H1 (cell line): ENCODE measurements at regions not wholly inside any gene's neighbourhood (a gene's known extent, or its start where the extent isn't known, plus 50 kb on each side); places are given as distances from the start of the nearest gene placed in this dataset.

Experiments
- CTCF ChIA-PET: fragments of 300-600 bp; sonication (Branson Sonifier 250); formaldehyde crosslinking; loops from one replicate; lab custom pipeline; 2021; ENCODE audit not compliant: partially characterized antibody; lab: Charles Lee
- POLR2A ChIA-PET: fragments of 300-600 bp; sonication (Branson Sonifier 250); formaldehyde crosslinking; loops from one replicate; lab custom pipeline; 2021; ENCODE audit warnings: inconsistent platforms; ENCODE audit not compliant: partially characterized antibody; lab: Charles Lee
- DNase-seq, 2 experiments: peaks; one replicate each; pipeline versions ENCODE4 v3.0.0 to v3.0.0-alpha.2; 2010 to 2022; ENCODE audit warnings: low spot score in 2 of 2, low read depth in 1 of 2, mixed read lengths in 1 of 2
- FAIRE-seq: peaks from 2 replicates; lab custom pipeline; 2011; peaks lifted over from hg19 to GRCh38; lab: Jason Lieb, UNC
- H2AFZ ChIP-seq: 2 replicates; pipeline ENCODE4 v1.8.1; 2012; ENCODE audit warnings: low read length, inconsistent platforms
- H2AK5ac ChIP-seq: 2 replicates; pipeline ENCODE4 v1.6.1; 2013; ENCODE audit warnings: low read depth, low read length
- H2BK120ac ChIP-seq: replicated peaks from 2 replicates; pipeline ENCODE3; 2013; ENCODE audit warnings: low read depth, low read length, inconsistent platforms
- H2BK12ac ChIP-seq: 2 replicates; pipeline ENCODE4 v1.6.1; 2013; ENCODE audit warnings: low read depth, low read length
- H2BK15ac ChIP-seq: 2 replicates; pipeline ENCODE4 v1.6.1; 2013; ENCODE audit warnings: low read length
- H2BK20ac ChIP-seq: 2 replicates; pipeline ENCODE4 v1.6.1; 2013; ENCODE audit warnings: low read length
- H2BK5ac ChIP-seq: 2 replicates; pipeline ENCODE4 v1.6.1; 2013; ENCODE audit warnings: low read depth, low read length
- H3K14ac ChIP-seq: 2 replicates; pipeline ENCODE4 v1.6.1; 2013; ENCODE audit warnings: inconsistent platforms; ENCODE audit not compliant: insufficient read length
- H3K18ac ChIP-seq: 2 replicates; pipeline ENCODE4 v1.6.1; 2013; ENCODE audit warnings: low read length; ENCODE audit errors: extremely low read depth
- H3K23ac ChIP-seq: 2 replicates; pipeline ENCODE4 v1.6.1; 2013; ENCODE audit warnings: inconsistent platforms; ENCODE audit not compliant: insufficient read length
- H3K23me2 ChIP-seq: 2 replicates; pipeline ENCODE4 v1.6.1; 2013; ENCODE audit warnings: low read depth, low read length
- H3K27ac ChIP-seq: 2 replicates; pipeline ENCODE4 v1.6.1; 2011; ENCODE audit warnings: low read depth, low read length, inconsistent platforms
- H3K27me3 ChIP-seq, 4 experiments: replicated peaks in 1 of 4; 1 replicate in 1 of 4; 2 replicates in 3 of 4; pipeline versions ENCODE4 v1.6.1 to v1.8.1; 2011 to 2013; ENCODE audit warnings: low read length in 3 of 4, mild to moderate bottlenecking in 3 of 4, inconsistent platforms in 2 of 4, mixed read lengths in 2 of 4, moderate library complexity in 1 of 4; ENCODE audit not compliant: control insufficient read depth in 3 of 4, insufficient read depth in 3 of 4; ENCODE audit errors: extremely low read depth in 1 of 4
- H3K36me3 ChIP-seq, 4 experiments: 2 replicates each; pipeline versions ENCODE4 v1.6.1 to v1.8.1; 2011 to 2013; ENCODE audit warnings: mild to moderate bottlenecking in 4 of 4, low read length in 3 of 4, moderate library complexity in 2 of 4, control low read depth in 1 of 4, inconsistent platforms in 1 of 4; ENCODE audit not compliant: insufficient read depth in 4 of 4, control insufficient read depth in 2 of 4
- H3K4ac ChIP-seq: replicated peaks from 2 replicates; pipeline ENCODE3; 2013; ENCODE audit warnings: low read length, low read depth, mixed read lengths, inconsistent platforms; ENCODE audit not compliant: insufficient read length
- H3K4me1 ChIP-seq, 4 experiments: replicated peaks in 1 of 4; 1 replicate in 1 of 4; 2 replicates in 3 of 4; pipeline versions ENCODE4 v1.6.1 to v1.8.1; 2011 to 2013; ENCODE audit warnings: low read length in 3 of 4, inconsistent platforms in 2 of 4, mixed read lengths in 1 of 4; ENCODE audit not compliant: insufficient read depth in 4 of 4, control insufficient read depth in 3 of 4
- H3K4me2 ChIP-seq, 2 experiments: 2 replicates each; pipeline versions ENCODE4 v1.6.1 to v1.8.1; 2011 to 2013; ENCODE audit warnings: low read depth in 2 of 2, low read length in 2 of 2, control low read depth in 1 of 2, inconsistent platforms in 1 of 2, mild to moderate bottlenecking in 1 of 2; ENCODE audit not compliant: insufficient read depth in 1 of 2
- H3K4me3 ChIP-seq, 4 experiments: fragments of 200-600, 300-600 bp in 1 of 4; sonication (generic), shearing (Covaris generic), sonication (Bioruptor Twin) in 1 of 4; 2 replicates each; pipeline versions ENCODE4 v1.5.1 to v1.8.1; 2011 to 2016; ENCODE audit warnings: low read length in 4 of 4, low read depth in 3 of 4, control low read depth in 2 of 4, inconsistent platforms in 2 of 4, mild to moderate bottlenecking in 2 of 4, mixed read lengths in 1 of 4, moderate library complexity in 1 of 4; ENCODE audit not compliant: insufficient read depth in 2 of 4; ENCODE audit errors: extremely low read depth in 1 of 4
- H3K56ac ChIP-seq: replicated peaks from 2 replicates; pipeline ENCODE3; 2013; ENCODE audit warnings: low read depth, mild to moderate bottlenecking, mixed read lengths, low read length, inconsistent platforms; ENCODE audit not compliant: insufficient read length
- H3K79me1 ChIP-seq: 2 replicates; pipeline ENCODE4 v1.6.1; 2013; ENCODE audit warnings: low read depth, low read length, control low read depth
- H3K79me2 ChIP-seq, 2 experiments: 2 replicates each; pipeline versions ENCODE4 v1.6.1 to v1.8.1; 2012 to 2013; ENCODE audit warnings: low read length in 2 of 2, mild to moderate bottlenecking in 2 of 2, inconsistent platforms in 1 of 2; ENCODE audit not compliant: insufficient read depth in 2 of 2, control insufficient read depth in 1 of 2
- H3K9ac ChIP-seq, 4 experiments: replicated peaks in 1 of 4; 1 replicate in 1 of 4; 2 replicates in 3 of 4; pipeline versions ENCODE4 v1.6.1 to v1.8.1; 2011 to 2013; ENCODE audit warnings: low read depth in 3 of 4, low read length in 3 of 4, control low read depth in 2 of 4, mild to moderate bottlenecking in 2 of 4, moderate library complexity in 2 of 4, inconsistent platforms in 1 of 4; ENCODE audit errors: extremely low read depth in 1 of 4
- H3K9me3 ChIP-seq, 2 experiments: 2 replicates each; pipeline versions ENCODE4 v1.6.1 to v1.8.1; 2012 to 2013; ENCODE audit warnings: mild to moderate bottlenecking in 2 of 2, moderate library complexity in 2 of 2, control low read depth in 1 of 2, inconsistent platforms in 1 of 2, low read depth in 1 of 2, low read length in 1 of 2, mixed read lengths in 1 of 2; ENCODE audit not compliant: insufficient read depth in 2 of 2
- H4K20me1 ChIP-seq, 2 experiments: replicated peaks in 1 of 2; 2 replicates each; pipeline versions ENCODE3 to v1.8.1; 2011 to 2013; ENCODE audit warnings: inconsistent platforms in 2 of 2, low read length in 2 of 2, mild to moderate bottlenecking in 1 of 2; ENCODE audit not compliant: insufficient read depth in 2 of 2, control insufficient read depth in 1 of 2
- H4K5ac ChIP-seq: 2 replicates; pipeline ENCODE4 v1.6.1; 2013; ENCODE audit warnings: low read length, low read depth, mixed read lengths, inconsistent platforms; ENCODE audit not compliant: insufficient read length
- H4K8ac ChIP-seq: 2 replicates; pipeline ENCODE4 v1.8.0; 2013; ENCODE audit warnings: mild to moderate bottlenecking, moderate library complexity, low read length, inconsistent platforms; ENCODE audit not compliant: insufficient read depth; ENCODE audit errors: extremely low read depth
- H4K91ac ChIP-seq: replicated peaks from 2 replicates; pipeline ENCODE3; 2013; ENCODE audit warnings: low read length, mixed read lengths, inconsistent platforms; ENCODE audit not compliant: insufficient read length
- CBX5 ChIP-seq: fragments of 300-800, 300-1000 bp; sonication (generic); IDR thresholded peaks from 2 replicates; pipeline ENCODE4 v1.7.1; 2016; ENCODE audit warnings: antibody characterized with exemption, low read length, low read depth
- CTBP2 ChIP-seq: IDR thresholded peaks from 2 replicates; pipeline ENCODE4 v1.7.0; 2011; ENCODE audit warnings: borderline replicate concordance, mild to moderate bottlenecking, moderate library complexity, mixed read lengths, low read length; ENCODE audit not compliant: insufficient read depth, insufficient read length
- EP300 ChIP-seq, 2 experiments: IDR thresholded peaks; 1 replicate in 1 of 2; 2 replicates in 1 of 2; pipeline ENCODE4 v1.6.1; 2011 to 2012; ENCODE audit warnings: low read depth in 2 of 2, low read length in 2 of 2, mild to moderate bottlenecking in 2 of 2, borderline replicate concordance in 1 of 2, inconsistent platforms in 1 of 2, moderate library complexity in 1 of 2
- EZH2 ChIP-seq: fragments of 200-600 bp; sonication (generic); IDR thresholded peaks from 2 replicates; pipeline ENCODE4 v1.7.1; 2012; ENCODE audit warnings: low read depth, mild to moderate bottlenecking, moderate library complexity, low read length, inconsistent platforms; ENCODE audit not compliant: severe bottlenecking
- GTF2F1 ChIP-seq: IDR thresholded peaks from 2 replicates; pipeline ENCODE4 v1.6.1; 2012; ENCODE audit warnings: low read depth, low read length, improper control_type of control experiment, borderline replicate concordance
- HDAC6 ChIP-seq: IDR thresholded peaks from one replicate; pipeline ENCODE4 v1.7.1; 2012; ENCODE audit warnings: low read depth, mild to moderate bottlenecking, inconsistent platforms, low read length, moderate library complexity
- JUN ChIP-seq: IDR thresholded peaks from 2 replicates; pipeline ENCODE4 v1.6.1; 2011; ENCODE audit warnings: low read depth, mild to moderate bottlenecking, improper control_type of control experiment, low read length
- POLR2AphosphoS5 ChIP-seq: IDR thresholded peaks from 2 replicates; pipeline ENCODE4 v1.6.1; 2011; ENCODE audit warnings: low read depth, low read length
- SUZ12 ChIP-seq: fragments of 200-600 bp; sonication (generic); IDR thresholded peaks from 2 replicates; pipeline ENCODE4 v1.6.1; 2012; ENCODE audit warnings: mild to moderate bottlenecking, inconsistent platforms, low read length, moderate library complexity, mixed read lengths
- WGBS, 2 experiments: shearing (Covaris generic) in 1 of 2; methylation state at CpG; one replicate each; pipeline versions ENCODE4 v1.1.6 to v1.1.7; 2013 to 2015; ENCODE audit warnings: low lambda C conversion rate in 2 of 2, mixed read lengths in 2 of 2, inconsistent platforms in 1 of 2, low coverage in 1 of 2, missing lambda C conversion rate in 1 of 2; ENCODE audit not compliant: insufficient replicate concordance in 2 of 2, insufficient coverage in 1 of 2, insufficient read length in 1 of 2; ENCODE audit errors: extremely low coverage in 1 of 2, missing lambda C conversion rate in 1 of 2; 5-methylcytosine and 5-hydroxymethylcytosine counted together
- TF ChIP-seq, protein P1 (sequence below): IDR thresholded peaks from 2 replicates; pipeline ENCODE4 v1.6.1; 2012; ENCODE audit warnings: low read length, inconsistent platforms

DNA sequence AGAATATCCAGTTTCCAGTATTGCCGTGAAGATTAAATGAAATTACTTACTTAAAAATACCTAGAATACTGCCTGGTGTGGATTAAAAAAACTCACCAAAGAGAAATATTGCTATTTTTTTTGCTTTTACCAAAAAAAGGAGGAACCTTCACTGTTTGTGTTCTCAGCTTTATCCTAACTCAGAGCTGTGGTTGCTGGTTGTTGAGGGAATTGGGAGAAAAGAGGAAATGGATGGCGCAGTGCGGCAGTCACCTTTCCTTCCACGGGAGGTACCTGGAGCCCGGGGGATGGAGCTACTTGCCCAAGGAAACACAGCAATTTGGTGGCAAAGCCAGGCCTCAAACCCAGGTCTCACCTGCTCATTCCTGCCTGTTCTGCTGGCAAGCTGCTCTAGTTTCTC, 270.3 kb downstream of the RPLP1 start:
- H2BK20ac ChIP-seq: no peak overlapping the region
- no peaks in the 10 kb centered on the region; a peak in 1 of 8 replicates for H3K36me3 ChIP-seq
- H3K9me3 ChIP-seq: no peaks in the 10 kb centered on the region
- POLR2A ChIA-PET: interaction anchor here (1.6 kb wide), 1 partner anchor 10 kb away, joined by 3 read pairs; no protein-coding TSS in a partner anchor
- no peak overlapping the region for H3K56ac ChIP-seq
- H3K4ac ChIP-seq: no peak overlapping the region
- CTCF ChIA-PET: interaction anchor here (0.6 to 8.3 kb wide), 26 partner anchors 8 to 765 kb away, joined by 3 to 39 read pairs (median 4); no protein-coding TSS in a partner anchor
- no peak overlapping the region for H4K5ac ChIP-seq
- H3K18ac ChIP-seq: no peak overlapping the region
- no peak overlapping the region for H3K4me2 ChIP-seq
- peaks cover 2 to 11% (median 7%) of the 10 kb centered on the region in 4 experiments for H3K4me1 ChIP-seq
- H3K27me3 ChIP-seq: no peaks in the 10 kb centered on the region
- peak overlapping the region; percentile 91 for H2AFZ ChIP-seq
- no peak overlapping the region for H2BK120ac ChIP-seq
- no peaks in the 10 kb centered on the region for H3K79me2 ChIP-seq
- no peak overlapping the region for H2AK5ac ChIP-seq
- no peaks in the 10 kb centered on the region for H3K79me1 ChIP-seq
- 100% methylated on average over 5 of the region's 5 CpGs; no CpG with 5 or more reads in 1 of the 2 experiments for WGBS, 2 experiments
- no peak overlapping the region for H3K23ac ChIP-seq
- no peak for FAIRE-seq
- H3K9ac ChIP-seq: no peak overlapping the region
- no peak overlapping the region for H2BK5ac ChIP-seq
- no peaks in the 10 kb centered on the region for H4K20me1 ChIP-seq
- no peak overlapping the region for H3K14ac ChIP-seq
- no peaks in the 10 kb centered on the region for H3K23me2 ChIP-seq
- no peak overlapping the region for H4K8ac ChIP-seq
- 0 out of 2 replicates have a peak overlapping the region, but pooled peaks have one; percentile 10 for H2BK12ac ChIP-seq
- no peak for DNase-seq
- no peak overlapping the region for H3K4me3 ChIP-seq
- H4K91ac ChIP-seq: no peak overlapping the region
- H2BK15ac ChIP-seq: no peak overlapping the region
- H3K27ac ChIP-seq: no peak overlapping the region
- TF ChIP-seq EP300 (IDR thresholded peaks at IDR 0.05; ENCODE audit: borderline replicate concordance in 1 of 2, low read depth in 2 of 2, low read length in 2 of 2) (no peak), CTBP2 (no peak), JUN (no peak), POLR2AphosphoS5 (no peak), SUZ12 (no peak), HDAC6 (no peak), GTF2F1 (no peak), EZH2 (no peak), CBX5 (no peak)
- TF ChIP-seq, protein P1, sequence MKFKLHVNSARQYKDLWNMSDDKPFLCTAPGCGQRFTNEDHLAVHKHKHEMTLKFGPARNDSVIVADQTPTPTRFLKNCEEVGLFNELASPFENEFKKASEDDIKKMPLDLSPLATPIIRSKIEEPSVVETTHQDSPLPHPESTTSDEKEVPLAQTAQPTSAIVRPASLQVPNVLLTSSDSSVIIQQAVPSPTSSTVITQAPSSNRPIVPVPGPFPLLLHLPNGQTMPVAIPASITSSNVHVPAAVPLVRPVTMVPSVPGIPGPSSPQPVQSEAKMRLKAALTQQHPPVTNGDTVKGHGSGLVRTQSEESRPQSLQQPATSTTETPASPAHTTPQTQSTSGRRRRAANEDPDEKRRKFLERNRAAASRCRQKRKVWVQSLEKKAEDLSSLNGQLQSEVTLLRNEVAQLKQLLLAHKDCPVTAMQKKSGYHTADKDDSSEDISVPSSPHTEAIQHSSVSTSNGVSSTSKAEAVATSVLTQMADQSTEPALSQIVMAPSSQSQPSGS: no peak
